Fibroblast of mammary gland (primary cell): ENCODE measurements at regions not wholly inside any gene's neighbourhood (a gene's known extent, or its start where the extent isn't known, plus 50 kb on each side); places are given as distances from the start of the nearest gene placed in this dataset.

Source experiments
- DNase-seq: peaks from one replicate; pipeline ENCODE4 v3.0.0-alpha.2; 2010; ENCODE audit warnings: low read depth
- H3K4me3 ChIP-seq: 2 replicates; pipeline ENCODE4 v1.5.1; 2011; ENCODE audit warnings: low read depth, mild to moderate bottlenecking, low read length, moderate library complexity; ENCODE audit not compliant: control insufficient read depth
- TF ChIP-seq, protein P1 (sequence below): conservative IDR thresholded peaks from 2 replicates; pipeline ENCODE4 v1.5.1; 2011; ENCODE audit warnings: low read depth, low read length, inconsistent platforms; ENCODE audit not compliant: control insufficient read depth, insufficient read depth

DNA sequence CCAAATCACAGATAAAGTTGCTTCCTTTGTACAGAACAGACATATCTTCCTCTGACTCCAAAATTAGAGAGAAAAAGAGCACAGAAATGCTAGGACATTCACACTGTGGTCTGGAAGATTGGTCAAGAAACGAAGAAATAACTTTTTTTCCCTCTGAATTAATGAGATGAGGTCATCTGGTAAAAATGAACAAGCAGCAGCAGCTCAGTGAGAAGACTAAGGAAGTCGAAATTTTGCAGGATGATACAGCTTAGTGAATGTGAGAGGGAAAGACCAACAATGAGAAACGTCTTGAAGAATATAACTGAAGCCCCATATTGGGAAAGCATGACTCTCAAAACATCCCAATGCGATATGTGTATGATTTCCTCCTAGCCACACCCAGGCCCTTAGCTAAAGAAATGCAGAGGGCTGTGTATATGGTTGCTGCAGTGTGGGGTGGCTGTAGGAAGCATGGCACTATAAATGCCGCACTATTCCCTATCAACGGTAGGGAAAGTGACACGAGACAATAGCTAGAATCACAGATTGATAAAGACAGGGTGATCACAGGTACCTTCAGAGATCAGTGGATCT lies 208.6 kb downstream of the VEGFC start:
- TF ChIP-seq, protein P1, sequence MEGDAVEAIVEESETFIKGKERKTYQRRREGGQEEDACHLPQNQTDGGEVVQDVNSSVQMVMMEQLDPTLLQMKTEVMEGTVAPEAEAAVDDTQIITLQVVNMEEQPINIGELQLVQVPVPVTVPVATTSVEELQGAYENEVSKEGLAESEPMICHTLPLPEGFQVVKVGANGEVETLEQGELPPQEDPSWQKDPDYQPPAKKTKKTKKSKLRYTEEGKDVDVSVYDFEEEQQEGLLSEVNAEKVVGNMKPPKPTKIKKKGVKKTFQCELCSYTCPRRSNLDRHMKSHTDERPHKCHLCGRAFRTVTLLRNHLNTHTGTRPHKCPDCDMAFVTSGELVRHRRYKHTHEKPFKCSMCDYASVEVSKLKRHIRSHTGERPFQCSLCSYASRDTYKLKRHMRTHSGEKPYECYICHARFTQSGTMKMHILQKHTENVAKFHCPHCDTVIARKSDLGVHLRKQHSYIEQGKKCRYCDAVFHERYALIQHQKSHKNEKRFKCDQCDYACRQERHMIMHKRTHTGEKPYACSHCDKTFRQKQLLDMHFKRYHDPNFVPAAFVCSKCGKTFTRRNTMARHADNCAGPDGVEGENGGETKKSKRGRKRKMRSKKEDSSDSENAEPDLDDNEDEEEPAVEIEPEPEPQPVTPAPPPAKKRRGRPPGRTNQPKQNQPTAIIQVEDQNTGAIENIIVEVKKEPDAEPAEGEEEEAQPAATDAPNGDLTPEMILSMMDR, result no peak
- H3K4me3 ChIP-seq, result no peak overlapping the region
- DNase-seq, result peak; percentile 32

DNA sequence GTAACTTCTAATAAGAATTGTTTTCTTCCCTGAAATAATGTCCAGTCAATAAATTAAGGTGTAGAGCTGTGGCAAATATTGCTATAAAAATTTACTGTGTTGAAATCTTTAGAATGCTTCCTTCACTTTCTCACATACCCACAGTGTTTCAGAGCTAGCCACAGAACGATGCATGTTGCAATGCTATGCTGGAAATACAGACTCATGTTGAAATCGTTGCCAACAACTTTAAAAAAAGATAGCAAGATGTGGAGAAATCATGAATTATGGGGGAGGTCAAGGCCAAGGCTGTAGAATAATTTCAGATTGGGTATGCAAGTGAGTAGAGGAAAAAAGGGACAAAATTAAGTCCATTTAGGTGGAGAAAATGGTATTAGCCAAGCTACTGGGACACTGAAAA lies 204.8 kb downstream of the VEGFC start:
- peak; percentile 92 for DNase-seq
- H3K4me3 ChIP-seq, result no peak overlapping the region
- TF ChIP-seq, protein P1, result no peak

DNA sequence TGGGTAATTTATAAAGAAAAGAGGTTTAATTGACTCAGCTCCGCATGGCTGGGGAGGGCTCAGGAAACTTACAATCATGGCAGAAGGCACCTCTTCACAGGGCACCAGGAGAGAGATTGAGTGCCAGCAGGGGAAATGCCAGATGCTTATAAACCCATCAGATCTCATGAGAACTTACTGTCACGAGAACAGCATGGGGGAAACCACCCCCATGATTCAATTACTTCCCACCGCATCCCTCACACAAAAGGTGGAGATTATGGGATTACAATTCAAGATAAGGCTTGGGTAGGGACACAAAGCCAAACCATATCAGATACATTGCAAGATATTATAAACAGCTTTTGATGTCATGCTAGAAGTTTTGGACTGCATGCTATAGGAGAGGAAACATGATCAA lies 204.3 kb downstream of the VEGFC start:
- no peak overlapping the region for H3K4me3 ChIP-seq
- no peak for DNase-seq
- TF ChIP-seq, protein P1, result no peak

DNA sequence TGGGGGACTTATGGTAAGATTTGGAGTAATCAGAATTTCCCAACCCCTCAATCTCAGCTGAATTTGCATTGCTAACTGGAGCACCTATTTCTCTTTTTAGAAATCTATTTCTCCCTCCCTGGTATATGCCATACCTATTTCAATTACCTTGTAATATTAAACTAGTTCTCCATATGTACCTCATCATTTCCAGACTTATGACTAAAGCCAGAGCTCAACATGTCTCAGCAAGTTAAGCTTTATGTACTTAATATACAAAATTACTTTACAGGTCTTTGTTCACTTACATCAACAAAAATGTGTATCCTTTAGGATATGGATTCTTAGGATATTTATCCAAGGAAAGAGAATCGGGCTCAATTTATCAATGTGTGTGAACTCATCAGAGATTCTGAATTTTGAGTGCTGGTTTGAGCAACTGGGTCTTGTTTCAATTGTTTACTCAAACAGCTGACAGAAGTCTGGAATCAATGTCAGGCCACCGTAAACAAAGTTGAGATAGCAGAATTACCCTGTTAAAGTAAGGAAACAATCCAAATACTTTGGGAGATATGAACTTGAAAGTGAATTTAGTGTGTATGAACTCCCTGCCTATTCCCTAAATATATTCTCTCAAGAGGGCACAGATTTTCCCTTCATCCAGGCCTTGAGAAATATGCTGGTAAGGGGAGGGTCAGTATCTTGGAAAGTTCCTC lies 199.6 kb downstream of the VEGFC start:
- TF ChIP-seq, protein P1, result no peak
- DNase-seq, result no peak
- H3K4me3 ChIP-seq, result no peak overlapping the region

DNA sequence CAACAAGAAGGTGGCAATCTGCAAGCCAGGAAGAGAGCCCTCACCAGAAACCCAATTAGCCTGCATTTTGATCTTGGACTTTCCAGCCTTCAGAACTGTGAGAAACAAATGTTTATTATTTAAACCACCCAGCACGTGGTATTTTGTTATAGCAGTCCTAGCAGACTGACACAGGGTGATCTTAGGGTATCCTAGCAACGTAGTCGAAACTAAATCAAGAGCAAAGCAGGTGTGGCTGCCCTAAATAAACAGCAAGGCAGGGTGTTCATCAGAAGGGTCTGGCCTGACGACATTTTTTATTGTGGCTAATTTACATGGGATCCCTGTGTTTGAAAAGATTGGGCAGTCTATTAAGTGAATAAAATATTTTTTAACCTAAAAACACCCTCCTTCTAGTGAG lies 198.8 kb downstream of the VEGFC start:
- DNase-seq, result no peak
- no peak overlapping the region for H3K4me3 ChIP-seq
- TF ChIP-seq, protein P1, result no peak

DNA sequence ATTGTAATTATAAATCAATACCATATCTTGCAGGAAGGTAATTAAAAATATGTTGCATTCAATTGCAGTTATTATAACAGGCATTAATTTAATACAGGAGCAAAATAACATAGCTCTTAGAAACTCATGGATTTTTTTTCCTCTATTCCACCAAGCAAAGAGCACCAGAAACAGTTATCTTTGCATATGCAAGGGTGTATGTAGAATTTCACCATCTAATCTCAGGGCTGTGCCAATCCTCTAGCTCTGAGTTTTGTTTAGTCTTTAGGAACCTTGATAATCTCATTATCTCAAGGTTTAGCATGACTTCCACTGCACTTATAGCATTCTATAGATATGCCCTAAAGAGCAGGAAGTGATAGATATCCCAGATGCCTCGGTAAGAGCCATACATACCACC lies 197.5 kb downstream of the VEGFC start:
- TF ChIP-seq, protein P1, result no peak
- no peak for DNase-seq

More for the DNA sequence above, 197.5 kb downstream of the VEGFC start:
- no peak overlapping the region for H3K4me3 ChIP-seq
